ENCODE measurements at regions not wholly inside any gene's neighbourhood (a gene's known extent, or its start where the extent isn't known, plus 50 kb on each side); places are given as distances from the start of the nearest gene placed in this dataset.

DNA sequence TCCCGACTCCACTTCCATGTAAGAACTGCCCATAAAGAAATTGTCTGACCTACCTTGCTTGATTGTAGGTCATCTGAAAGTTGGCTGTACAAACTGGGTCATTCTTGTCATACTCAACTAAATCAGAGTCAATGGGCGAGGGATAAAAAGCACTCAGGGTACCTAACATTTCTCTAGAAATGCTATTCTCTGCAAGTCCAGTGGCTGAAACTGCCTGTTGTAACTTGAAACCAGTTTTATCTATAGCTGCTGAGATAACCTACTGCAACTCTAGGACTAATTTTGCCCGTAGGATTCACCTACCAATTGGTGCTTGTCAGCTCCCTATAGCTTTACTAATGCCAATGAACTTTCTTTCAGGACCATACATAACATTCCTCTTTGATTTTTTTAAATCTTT lies 100.1 kb upstream of the GRIN2A start:
- TF ChIP-seq POLR2A (IDR thresholded peaks at IDR 0.05) (no peak), POLR2AphosphoS5 (IDR thresholded peaks at IDR 0.05) (no peak)
- TF ChIP-seq, protein P1, sequence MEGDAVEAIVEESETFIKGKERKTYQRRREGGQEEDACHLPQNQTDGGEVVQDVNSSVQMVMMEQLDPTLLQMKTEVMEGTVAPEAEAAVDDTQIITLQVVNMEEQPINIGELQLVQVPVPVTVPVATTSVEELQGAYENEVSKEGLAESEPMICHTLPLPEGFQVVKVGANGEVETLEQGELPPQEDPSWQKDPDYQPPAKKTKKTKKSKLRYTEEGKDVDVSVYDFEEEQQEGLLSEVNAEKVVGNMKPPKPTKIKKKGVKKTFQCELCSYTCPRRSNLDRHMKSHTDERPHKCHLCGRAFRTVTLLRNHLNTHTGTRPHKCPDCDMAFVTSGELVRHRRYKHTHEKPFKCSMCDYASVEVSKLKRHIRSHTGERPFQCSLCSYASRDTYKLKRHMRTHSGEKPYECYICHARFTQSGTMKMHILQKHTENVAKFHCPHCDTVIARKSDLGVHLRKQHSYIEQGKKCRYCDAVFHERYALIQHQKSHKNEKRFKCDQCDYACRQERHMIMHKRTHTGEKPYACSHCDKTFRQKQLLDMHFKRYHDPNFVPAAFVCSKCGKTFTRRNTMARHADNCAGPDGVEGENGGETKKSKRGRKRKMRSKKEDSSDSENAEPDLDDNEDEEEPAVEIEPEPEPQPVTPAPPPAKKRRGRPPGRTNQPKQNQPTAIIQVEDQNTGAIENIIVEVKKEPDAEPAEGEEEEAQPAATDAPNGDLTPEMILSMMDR (IDR thresholded peaks at IDR 0.05), result no peak

Measured in stomach (tissue), 4 donors.